Fibroblast of pulmonary artery (primary cell): ENCODE measurements at regions not wholly inside any gene's neighbourhood (a gene's known extent, or its start where the extent isn't known, plus 50 kb on each side); places are given as distances from the start of the nearest gene placed in this dataset.

Source experiments
- DNase-seq: peaks from one replicate; pipeline ENCODE4 v3.0.0-alpha.2; 2010; ENCODE audit warnings: low read depth
- H3K4me3 ChIP-seq: replicated peaks from 2 replicates; pipeline ENCODE4 v1.5.1; 2011; ENCODE audit warnings: low read depth, mild to moderate bottlenecking, control low read depth, low read length, moderate library complexity
- TF ChIP-seq, protein P1 (sequence below): IDR thresholded peaks from 2 replicates; pipeline ENCODE4 v1.5.1; 2011; ENCODE audit warnings: mild to moderate bottlenecking, control low read depth, low read length, inconsistent platforms; ENCODE audit errors: missing control alignments

DNA sequence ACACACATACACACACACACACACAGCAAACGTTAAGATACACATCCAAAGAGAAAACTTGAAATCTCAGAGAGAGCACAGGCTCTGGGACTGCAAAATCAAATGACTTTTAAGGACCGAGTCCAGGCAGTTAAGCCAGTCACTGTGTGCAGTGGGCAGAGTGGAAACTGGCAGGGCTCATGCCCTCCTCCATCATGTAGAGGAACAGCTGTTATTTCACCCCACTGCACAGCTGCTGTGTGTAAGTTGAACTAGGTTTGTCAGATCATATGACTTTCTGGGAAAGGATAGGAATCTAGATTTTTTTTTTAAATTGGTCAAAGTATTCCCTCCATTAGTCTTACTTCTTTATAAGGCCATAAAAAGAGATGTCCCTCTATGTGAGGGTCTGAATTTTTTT, 1002.1 kb downstream of the UQCRFS1 start:
- TF ChIP-seq, protein P1, sequence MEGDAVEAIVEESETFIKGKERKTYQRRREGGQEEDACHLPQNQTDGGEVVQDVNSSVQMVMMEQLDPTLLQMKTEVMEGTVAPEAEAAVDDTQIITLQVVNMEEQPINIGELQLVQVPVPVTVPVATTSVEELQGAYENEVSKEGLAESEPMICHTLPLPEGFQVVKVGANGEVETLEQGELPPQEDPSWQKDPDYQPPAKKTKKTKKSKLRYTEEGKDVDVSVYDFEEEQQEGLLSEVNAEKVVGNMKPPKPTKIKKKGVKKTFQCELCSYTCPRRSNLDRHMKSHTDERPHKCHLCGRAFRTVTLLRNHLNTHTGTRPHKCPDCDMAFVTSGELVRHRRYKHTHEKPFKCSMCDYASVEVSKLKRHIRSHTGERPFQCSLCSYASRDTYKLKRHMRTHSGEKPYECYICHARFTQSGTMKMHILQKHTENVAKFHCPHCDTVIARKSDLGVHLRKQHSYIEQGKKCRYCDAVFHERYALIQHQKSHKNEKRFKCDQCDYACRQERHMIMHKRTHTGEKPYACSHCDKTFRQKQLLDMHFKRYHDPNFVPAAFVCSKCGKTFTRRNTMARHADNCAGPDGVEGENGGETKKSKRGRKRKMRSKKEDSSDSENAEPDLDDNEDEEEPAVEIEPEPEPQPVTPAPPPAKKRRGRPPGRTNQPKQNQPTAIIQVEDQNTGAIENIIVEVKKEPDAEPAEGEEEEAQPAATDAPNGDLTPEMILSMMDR, result no peak
- no peak for DNase-seq
- H3K4me3 ChIP-seq, result no peak overlapping the region

DNA sequence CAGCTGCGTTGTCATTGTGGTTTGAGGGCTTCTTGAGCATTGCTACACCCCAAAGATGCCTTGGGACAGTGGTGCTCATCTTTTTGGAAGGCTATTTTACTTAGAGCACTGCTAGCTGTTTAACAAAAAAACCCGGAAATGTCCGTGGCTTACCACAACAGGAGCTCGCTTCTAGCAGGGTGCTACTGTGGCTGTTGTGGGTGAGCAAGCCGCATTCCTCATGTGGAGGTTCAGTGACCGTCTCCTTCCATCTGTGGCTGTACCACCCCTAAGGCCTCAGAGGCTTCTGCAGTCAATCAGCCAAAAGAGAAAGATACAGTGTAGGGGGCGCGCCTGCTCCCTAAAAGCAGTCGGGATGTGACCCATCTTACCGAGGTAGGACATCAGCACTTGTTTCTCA, 1004.2 kb downstream of the UQCRFS1 start:
- no peak for DNase-seq
- TF ChIP-seq, protein P1, result no peak
- H3K4me3 ChIP-seq, result no peak overlapping the region

DNA sequence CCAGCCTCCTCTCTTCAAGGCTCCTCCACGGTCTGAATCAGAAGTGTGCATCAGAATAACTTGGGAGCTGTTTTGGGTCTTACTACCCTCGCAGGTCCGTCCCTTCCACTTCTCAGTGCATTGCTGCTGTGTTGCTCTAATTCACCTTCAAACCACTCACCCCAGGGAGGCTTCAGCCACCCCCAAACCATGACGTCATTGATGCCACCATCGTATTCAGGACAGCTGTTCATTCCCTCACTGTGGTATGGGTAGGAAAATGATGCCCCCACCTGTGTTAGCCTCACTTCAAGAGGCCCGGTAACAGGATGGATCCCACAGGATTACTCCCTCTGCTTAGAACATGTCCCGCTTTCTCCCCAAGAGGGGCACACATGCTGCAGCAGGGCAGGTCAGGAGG, 1005.7 kb downstream of the UQCRFS1 start:
- no peak for DNase-seq
- H3K4me3 ChIP-seq, result no peak overlapping the region
- TF ChIP-seq, protein P1, result no peak

DNA sequence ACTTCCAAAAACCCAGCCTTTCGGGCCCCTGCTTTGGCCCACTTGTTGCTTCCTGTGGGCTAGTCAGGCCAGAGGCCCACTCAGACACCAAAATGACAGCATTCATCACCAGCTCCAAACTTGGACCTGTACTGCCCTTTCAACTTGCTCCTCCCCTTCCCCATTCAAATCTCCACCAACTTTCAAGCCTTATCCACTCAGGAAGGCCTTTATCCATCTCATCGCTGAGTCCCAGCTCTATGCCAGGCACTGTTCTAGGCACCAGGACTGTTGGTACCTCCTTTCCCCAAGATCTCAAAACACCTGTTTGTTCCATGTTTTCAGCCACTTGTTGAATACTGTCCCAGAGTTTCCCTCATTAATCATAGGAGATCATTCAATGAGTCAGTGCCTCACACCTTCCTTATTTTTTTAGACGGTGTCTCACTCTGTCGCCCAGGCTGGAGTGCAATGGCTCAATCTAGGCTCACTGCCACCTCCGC, 1011.4 kb downstream of the UQCRFS1 start:
- DNase-seq, result no peak
- no peak overlapping the region for H3K4me3 ChIP-seq
- TF ChIP-seq, protein P1, result no peak

DNA sequence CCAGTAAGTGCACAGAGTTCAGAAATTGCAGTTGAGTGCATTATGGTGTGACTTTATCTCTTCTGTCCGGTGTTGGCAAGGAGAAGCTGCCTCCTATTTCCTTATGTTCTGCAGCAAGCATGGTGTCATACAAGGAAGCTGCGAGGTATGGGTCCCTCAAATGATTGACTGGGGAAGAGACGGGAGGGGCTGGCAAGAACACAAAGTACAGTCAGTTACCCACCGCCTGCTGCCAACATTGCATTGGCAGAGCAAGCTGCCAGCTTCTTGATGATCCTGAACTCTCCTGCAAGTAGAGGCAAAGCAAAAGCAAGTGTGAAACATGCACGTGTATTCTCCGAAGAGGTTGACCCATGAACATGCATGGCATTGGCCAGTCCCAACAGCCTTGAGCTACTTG, 1013.6 kb downstream of the UQCRFS1 start:
- no peak for DNase-seq
- no peak overlapping the region for H3K4me3 ChIP-seq
- TF ChIP-seq, protein P1, result no peak

DNA sequence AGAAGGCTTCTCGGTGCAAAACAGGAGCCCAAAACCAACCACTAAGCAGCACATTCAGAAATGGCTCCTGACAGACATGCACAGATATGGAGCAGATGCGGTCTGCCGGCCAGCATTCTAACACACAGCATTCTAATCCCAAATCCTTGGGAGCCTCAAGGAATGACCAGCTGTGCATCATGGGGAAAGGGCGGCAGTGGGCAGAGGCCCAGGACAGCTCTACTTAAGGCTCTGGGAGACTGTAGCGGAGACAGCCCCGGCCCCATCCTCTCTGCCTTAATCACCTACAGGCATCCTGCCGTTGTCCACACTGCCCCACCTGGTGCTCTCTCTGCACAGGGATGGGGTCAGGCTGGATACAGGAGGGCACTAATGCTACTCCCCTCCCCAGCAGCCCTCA, 1016.0 kb downstream of the UQCRFS1 start:
- TF ChIP-seq, protein P1, result no peak
- DNase-seq, result no peak
- no peak overlapping the region for H3K4me3 ChIP-seq

DNA sequence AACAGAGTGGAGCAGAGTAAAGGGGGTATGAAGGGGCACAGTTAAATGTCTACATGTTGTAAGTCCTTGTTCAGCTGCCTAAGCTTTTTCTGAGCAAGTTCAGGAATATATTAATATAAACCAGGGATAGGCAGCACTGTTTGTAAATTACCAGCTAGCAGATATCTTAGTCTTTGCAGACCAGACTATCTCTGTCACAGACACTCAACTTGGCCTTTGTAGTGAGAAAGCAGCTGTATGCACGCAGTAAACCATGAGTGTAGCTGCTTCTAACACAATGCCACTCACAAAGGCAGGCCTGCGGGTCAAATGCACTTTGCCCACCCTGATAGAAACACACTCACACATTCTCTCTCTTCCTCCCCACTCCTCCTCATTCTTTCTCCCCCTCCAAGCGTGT, 1016.9 kb downstream of the UQCRFS1 start:
- TF ChIP-seq, protein P1, result no peak
- no peak overlapping the region for H3K4me3 ChIP-seq
- DNase-seq, result no peak
